ENCODE measurements at regions not wholly inside any gene's neighbourhood (a gene's known extent, or its start where the extent isn't known, plus 50 kb on each side); places are given as distances from the start of the nearest gene placed in this dataset.

GRCh38 chr16:25501530-25502255 lies 190.1 kb upstream of the HS3ST4 start:
- TF ChIP-seq TAF1 (IDR thresholded peaks at IDR 0.05; ENCODE audit: borderline replicate concordance, low read depth, low read length) (no peak), POLR2AphosphoS5 (IDR thresholded peaks at IDR 0.05; ENCODE audit: low read depth, low read length) (no peak), POLR2A (IDR thresholded peaks at IDR 0.05; ENCODE audit: low read depth, low read length) (no peak)
- no peak for DNase-seq (ENCODE audit: insufficient read length)
- FAIRE-seq: no peak

- TF ChIP-seq TAF1 (IDR thresholded peaks at IDR 0.05; ENCODE audit: borderline replicate concordance, low read depth, low read length) (no peak), POLR2A (IDR thresholded peaks at IDR 0.05; ENCODE audit: low read depth, low read length) (no peak), POLR2AphosphoS5 (IDR thresholded peaks at IDR 0.05; ENCODE audit: low read depth, low read length) (no peak)
- no peak for FAIRE-seq
- DNase-seq (ENCODE audit: insufficient read length): no peak
These were observed 197.5 kb upstream of the HS3ST4 start for GRCh38 chr16:25494292-25494691.

GRCh38 chr16:25493136-25493811 lies 198.5 kb upstream of the HS3ST4 start:
- DNase-seq (ENCODE audit: insufficient read length) (no peak), FAIRE-seq (no peak)
- TF ChIP-seq POLR2A (IDR thresholded peaks at IDR 0.05; ENCODE audit: low read depth, low read length) (no peak), TAF1 (IDR thresholded peaks at IDR 0.05; ENCODE audit: borderline replicate concordance, low read depth, low read length) (no peak), POLR2AphosphoS5 (IDR thresholded peaks at IDR 0.05; ENCODE audit: low read depth, low read length) (no peak)

- DNase-seq (ENCODE audit: insufficient read length): no peak
- no peak for FAIRE-seq
- TF ChIP-seq TAF1 (IDR thresholded peaks at IDR 0.05; ENCODE audit: borderline replicate concordance, low read depth, low read length) (no peak), POLR2A (IDR thresholded peaks at IDR 0.05; ENCODE audit: low read depth, low read length) (no peak), POLR2AphosphoS5 (IDR thresholded peaks at IDR 0.05; ENCODE audit: low read depth, low read length) (no peak)
These were observed 203.3 kb upstream of the HS3ST4 start for GRCh38 chr16:25488435-25488834.

GRCh38 chr16:25487888-25488287 lies 203.9 kb upstream of the HS3ST4 start:
- DNase-seq (ENCODE audit: insufficient read length) (no peak), FAIRE-seq (no peak)
- TF ChIP-seq TAF1 (IDR thresholded peaks at IDR 0.05; ENCODE audit: borderline replicate concordance, low read depth, low read length): no peak
- no peak for TF ChIP-seq POLR2A (IDR thresholded peaks at IDR 0.05; ENCODE audit: low read depth, low read length)
- TF ChIP-seq POLR2AphosphoS5 (IDR thresholded peaks at IDR 0.05; ENCODE audit: low read depth, low read length): no peak

GRCh38 chr16:25481636-25482035 lies 210.1 kb upstream of the HS3ST4 start:
- no peak for TF ChIP-seq POLR2A (IDR thresholded peaks at IDR 0.05; ENCODE audit: low read depth, low read length)
- TF ChIP-seq TAF1 (IDR thresholded peaks at IDR 0.05; ENCODE audit: borderline replicate concordance, low read depth, low read length): no peak
- no peak for TF ChIP-seq POLR2AphosphoS5 (IDR thresholded peaks at IDR 0.05; ENCODE audit: low read depth, low read length)
- FAIRE-seq (no peak), DNase-seq (ENCODE audit: insufficient read length) (no peak)

- FAIRE-seq (no peak), DNase-seq (ENCODE audit: insufficient read length) (no peak)
- TF ChIP-seq TAF1 (IDR thresholded peaks at IDR 0.05; ENCODE audit: borderline replicate concordance, low read depth, low read length) (no peak), POLR2AphosphoS5 (IDR thresholded peaks at IDR 0.05; ENCODE audit: low read depth, low read length) (no peak), POLR2A (IDR thresholded peaks at IDR 0.05; ENCODE audit: low read depth, low read length) (no peak)
These were observed 213.3 kb upstream of the HS3ST4 start for GRCh38 chr16:25478476-25478875.

GRCh38 chr16:25464058-25464457 lies 206.4 kb upstream of the ZKSCAN2 start:
- TF ChIP-seq POLR2AphosphoS5 (IDR thresholded peaks at IDR 0.05; ENCODE audit: low read depth, low read length) (no peak), TAF1 (IDR thresholded peaks at IDR 0.05; ENCODE audit: borderline replicate concordance, low read depth, low read length) (no peak), POLR2A (IDR thresholded peaks at IDR 0.05; ENCODE audit: low read depth, low read length) (no peak)
- no peak for DNase-seq (ENCODE audit: insufficient read length)
- no peak for FAIRE-seq

- DNase-seq (ENCODE audit: insufficient read length) (no peak), FAIRE-seq (no peak)
- no peak for TF ChIP-seq TAF1 (IDR thresholded peaks at IDR 0.05; ENCODE audit: borderline replicate concordance, low read depth, low read length)
- TF ChIP-seq POLR2A (IDR thresholded peaks at IDR 0.05; ENCODE audit: low read depth, low read length): no peak
- TF ChIP-seq POLR2AphosphoS5 (IDR thresholded peaks at IDR 0.05; ENCODE audit: low read depth, low read length): no peak
These were observed 192.2 kb upstream of the ZKSCAN2 start for GRCh38 chr16:25449802-25450201.

- no peak for TF ChIP-seq POLR2AphosphoS5 (IDR thresholded peaks at IDR 0.05; ENCODE audit: low read depth, low read length)
- TF ChIP-seq POLR2A (IDR thresholded peaks at IDR 0.05; ENCODE audit: low read depth, low read length): no peak
- TF ChIP-seq TAF1 (IDR thresholded peaks at IDR 0.05; ENCODE audit: borderline replicate concordance, low read depth, low read length): no peak
- DNase-seq (ENCODE audit: insufficient read length) (no peak), FAIRE-seq (no peak)
These were observed 186.3 kb upstream of the ZKSCAN2 start for GRCh38 chr16:25443994-25444393.

GRCh38 chr16:25434064-25434463 lies 176.4 kb upstream of the ZKSCAN2 start:
- FAIRE-seq (no peak), DNase-seq (ENCODE audit: insufficient read length) (no peak)
- no peak for TF ChIP-seq TAF1 (IDR thresholded peaks at IDR 0.05; ENCODE audit: borderline replicate concordance, low read depth, low read length)
- no peak for TF ChIP-seq POLR2A (IDR thresholded peaks at IDR 0.05; ENCODE audit: low read depth, low read length)
- TF ChIP-seq POLR2AphosphoS5 (IDR thresholded peaks at IDR 0.05; ENCODE audit: low read depth, low read length): no peak

GRCh38 chr16:25433388-25433787 lies 175.7 kb upstream of the ZKSCAN2 start:
- DNase-seq (ENCODE audit: insufficient read length) (no peak), FAIRE-seq (no peak)
- no peak for TF ChIP-seq TAF1 (IDR thresholded peaks at IDR 0.05; ENCODE audit: borderline replicate concordance, low read depth, low read length)
- TF ChIP-seq POLR2AphosphoS5 (IDR thresholded peaks at IDR 0.05; ENCODE audit: low read depth, low read length): no peak
- no peak for TF ChIP-seq POLR2A (IDR thresholded peaks at IDR 0.05; ENCODE audit: low read depth, low read length)
